ENCODE measurements at regions not wholly inside any gene's neighbourhood (a gene's known extent, or its start where the extent isn't known, plus 50 kb on each side); places are given as distances from the start of the nearest gene placed in this dataset.

GRCh38 chr7:112594397-112594796 is 113.6 kb downstream of the LSMEM1 start:
- no peak for DNase-seq

GRCh38 chr7:112596260-112596659 is 115.5 kb downstream of the LSMEM1 start:
- no peak for DNase-seq

- no peak for DNase-seq
Measured at GRCh38 chr7:112596981-112597380, 116.2 kb downstream of the LSMEM1 start.

- DNase-seq = no peak
Measured at GRCh38 chr7:112603673-112604072, 122.9 kb downstream of the LSMEM1 start.

GRCh38 chr7:112610636-112611035 is 129.8 kb downstream of the LSMEM1 start:
- DNase-seq = no peak

GRCh38 chr7:112615701-112616100 is 134.9 kb downstream of the LSMEM1 start:
- no peak for DNase-seq

- DNase-seq = no peak
Measured at GRCh38 chr7:112616295-112616694, 135.5 kb downstream of the LSMEM1 start.

- no peak for DNase-seq
Measured at GRCh38 chr7:112619343-112619742, 138.6 kb downstream of the LSMEM1 start.

GRCh38 chr7:112622159-112622715 is 141.4 kb downstream of the LSMEM1 start:
- DNase-seq = no peak

- no peak for DNase-seq
Measured at GRCh38 chr7:112624416-112624815, 143.6 kb downstream of the LSMEM1 start.

GRCh38 chr7:112630565-112630964 is 149.8 kb downstream of the LSMEM1 start:
- no peak for DNase-seq

GRCh38 chr7:112634107-112634506 is 153.3 kb downstream of the LSMEM1 start:
- DNase-seq = no peak

GRCh38 chr7:112635742-112636141 is 154.5 kb downstream of the TMEM168 start:
- no peak for DNase-seq

GRCh38 chr7:112638675-112639400 is 151.4 kb downstream of the TMEM168 start:
- no peak for DNase-seq

GRCh38 chr7:112640685-112641084 is 149.5 kb downstream of the TMEM168 start:
- DNase-seq = no peak

GRCh38 chr7:112646783-112647182 is 143.4 kb downstream of the TMEM168 start:
- DNase-seq = no peak

- DNase-seq = no peak
Measured at GRCh38 chr7:112648781-112649180, 141.4 kb downstream of the TMEM168 start.

GRCh38 chr7:112649560-112649959 is 140.6 kb downstream of the TMEM168 start:
- no peak for DNase-seq

- no peak for DNase-seq
Measured at GRCh38 chr7:112654322-112655216, 135.6 kb downstream of the TMEM168 start.

- no peak for DNase-seq
Measured at GRCh38 chr7:112665709-112666108, 124.5 kb downstream of the TMEM168 start.

GRCh38 chr7:112668561-112668960 is 121.6 kb downstream of the TMEM168 start:
- DNase-seq = no peak

- no peak for DNase-seq
Measured at GRCh38 chr7:112669306-112669705, 120.9 kb downstream of the TMEM168 start.

- no peak for DNase-seq
Measured at GRCh38 chr7:112670193-112670592, 120.0 kb downstream of the TMEM168 start.

- no peak for DNase-seq
Measured at GRCh38 chr7:112678626-112679025, 111.6 kb downstream of the TMEM168 start.

Measured in stimulated activated CD4-positive, alpha-beta T cell treated with anti-CD3 and anti-CD28 coated beads, Interleukin-2, amount 100 ng/mL, for 48 hours (primary cell).